DMS79 (cell line): ENCODE measurements at regions not wholly inside any gene's neighbourhood (a gene's known extent, or its start where the extent isn't known, plus 50 kb on each side); places are given as distances from the start of the nearest gene placed in this dataset.

Experiments used
- DNase-seq: peaks from one replicate; lab custom pipeline; 2025; lab: John Stamatoyannopoulos, UW

GRCh38 chr1:5750186-5751162 is 241.8 kb downstream of the NPHP4 start:
- DNase-seq = no peak

- DNase-seq = no peak
Observed at GRCh38 chr1:5748286-5749225, 243.7 kb downstream of the NPHP4 start.

GRCh38 chr1:5747426-5748285 is 244.6 kb downstream of the NPHP4 start:
- no peak for DNase-seq

DNA sequence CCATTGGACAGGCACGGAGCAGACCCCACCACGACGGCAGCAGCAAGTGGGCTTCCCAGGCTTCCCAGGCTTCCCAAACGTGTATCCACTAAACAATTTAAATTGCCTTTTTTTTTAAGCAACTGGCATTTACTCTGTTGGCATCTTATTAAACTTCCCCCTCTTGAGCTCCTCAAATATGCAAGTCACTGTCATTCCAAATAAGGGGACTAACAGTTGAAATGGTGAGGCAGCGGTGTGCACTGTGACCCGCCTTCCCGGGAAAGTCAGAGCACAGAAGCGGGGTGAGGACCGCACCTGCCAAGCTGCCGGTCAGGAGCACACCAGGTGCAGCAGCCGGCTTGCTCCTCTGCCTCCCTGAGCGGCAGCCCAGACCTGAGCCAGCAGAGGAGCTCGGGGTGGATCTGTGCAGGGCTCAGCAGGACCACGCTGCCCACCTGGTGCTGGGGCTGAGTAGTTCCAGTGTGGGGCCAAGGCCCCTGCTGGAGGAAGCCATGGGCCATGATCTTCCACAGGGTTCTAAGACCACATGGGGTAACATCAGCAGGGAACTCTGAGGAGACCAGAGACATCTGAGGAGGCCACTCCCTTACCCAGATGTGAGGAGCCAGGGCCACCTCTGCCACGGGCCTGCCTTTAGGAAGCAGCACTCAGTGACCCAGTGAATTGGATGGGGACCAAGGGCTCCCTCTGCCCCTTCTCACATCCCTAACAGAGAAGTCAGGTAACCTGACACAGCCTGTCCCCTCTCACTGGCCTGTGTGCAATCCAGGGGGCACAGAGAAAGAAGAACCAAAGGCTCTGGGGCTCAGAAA is 245.4 kb downstream of the NPHP4 start:
- peak; percentile 4 for DNase-seq

DNA sequence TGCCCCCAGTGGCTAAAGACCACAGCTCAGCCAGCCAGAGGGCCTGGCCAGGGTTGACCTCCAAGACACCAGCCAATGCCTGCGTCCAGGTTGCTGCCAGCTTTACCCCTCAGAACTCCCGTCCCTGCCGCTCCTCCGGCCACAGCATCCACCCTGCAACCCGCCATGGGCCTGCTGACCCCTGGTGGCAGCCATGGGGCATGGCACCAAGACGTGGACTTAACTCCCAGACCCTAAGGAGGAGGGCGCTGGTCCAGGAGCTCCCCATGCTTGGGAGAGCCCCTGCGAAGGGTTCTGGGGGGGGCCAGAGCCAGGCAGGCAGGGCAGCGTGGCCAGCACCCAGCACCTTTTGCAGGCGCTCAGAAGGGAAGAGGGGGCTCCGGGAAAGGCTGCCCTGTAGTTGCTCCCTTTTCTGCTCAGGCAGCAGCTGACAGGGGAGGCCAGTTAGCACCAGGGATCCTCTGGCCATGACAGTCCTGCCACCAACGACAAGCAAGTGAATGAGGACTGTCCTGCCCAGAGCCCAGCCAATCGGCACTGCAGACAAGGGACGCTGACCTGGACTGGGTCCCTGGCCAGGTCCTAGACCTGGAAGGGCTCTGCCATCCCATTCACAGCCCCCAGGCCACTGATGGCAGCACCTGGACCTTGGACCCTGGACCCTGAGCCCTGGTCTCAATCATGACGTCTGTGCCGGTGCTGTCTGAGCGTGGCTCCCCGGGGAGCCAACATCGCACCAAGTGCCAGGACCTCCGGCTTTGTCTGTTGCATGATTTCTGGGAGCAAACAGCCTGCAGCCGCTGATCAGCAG is 246.2 kb downstream of the NPHP4 start:
- DNase-seq = peak; percentile 18

- DNase-seq = peak; percentile 26
Observed at GRCh38 chr1:5744911-5745799, 247.1 kb downstream of the NPHP4 start.

- DNase-seq = no peak
Observed at GRCh38 chr1:5744341-5744740, 247.9 kb downstream of the NPHP4 start.

GRCh38 chr1:5743435-5744095 is 248.7 kb downstream of the NPHP4 start:
- DNase-seq = no peak

DNA sequence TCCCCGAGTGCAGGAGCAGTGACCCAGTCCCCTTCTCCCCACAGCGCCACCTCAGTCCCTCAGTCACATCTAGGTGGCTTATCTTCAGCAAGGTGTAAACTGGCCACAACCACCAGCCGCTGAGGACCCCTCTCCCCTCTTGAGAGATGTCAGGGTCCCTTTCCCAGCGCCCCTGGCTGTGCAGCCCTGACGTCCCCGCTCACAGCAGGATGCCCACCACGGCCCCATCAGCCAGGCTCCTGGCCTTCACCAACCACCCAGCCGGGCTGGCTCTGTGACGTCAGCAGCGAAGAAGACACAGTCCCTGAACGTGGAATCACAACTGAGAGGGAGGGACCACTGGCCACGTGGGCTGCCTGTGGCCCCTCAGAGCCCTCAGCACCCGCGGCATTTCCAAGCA is 249.4 kb downstream of the NPHP4 start:
- DNase-seq = no peak

GRCh38 chr1:5742032-5742431 is 250.2 kb downstream of the NPHP4 start:
- DNase-seq = no peak

DNA sequence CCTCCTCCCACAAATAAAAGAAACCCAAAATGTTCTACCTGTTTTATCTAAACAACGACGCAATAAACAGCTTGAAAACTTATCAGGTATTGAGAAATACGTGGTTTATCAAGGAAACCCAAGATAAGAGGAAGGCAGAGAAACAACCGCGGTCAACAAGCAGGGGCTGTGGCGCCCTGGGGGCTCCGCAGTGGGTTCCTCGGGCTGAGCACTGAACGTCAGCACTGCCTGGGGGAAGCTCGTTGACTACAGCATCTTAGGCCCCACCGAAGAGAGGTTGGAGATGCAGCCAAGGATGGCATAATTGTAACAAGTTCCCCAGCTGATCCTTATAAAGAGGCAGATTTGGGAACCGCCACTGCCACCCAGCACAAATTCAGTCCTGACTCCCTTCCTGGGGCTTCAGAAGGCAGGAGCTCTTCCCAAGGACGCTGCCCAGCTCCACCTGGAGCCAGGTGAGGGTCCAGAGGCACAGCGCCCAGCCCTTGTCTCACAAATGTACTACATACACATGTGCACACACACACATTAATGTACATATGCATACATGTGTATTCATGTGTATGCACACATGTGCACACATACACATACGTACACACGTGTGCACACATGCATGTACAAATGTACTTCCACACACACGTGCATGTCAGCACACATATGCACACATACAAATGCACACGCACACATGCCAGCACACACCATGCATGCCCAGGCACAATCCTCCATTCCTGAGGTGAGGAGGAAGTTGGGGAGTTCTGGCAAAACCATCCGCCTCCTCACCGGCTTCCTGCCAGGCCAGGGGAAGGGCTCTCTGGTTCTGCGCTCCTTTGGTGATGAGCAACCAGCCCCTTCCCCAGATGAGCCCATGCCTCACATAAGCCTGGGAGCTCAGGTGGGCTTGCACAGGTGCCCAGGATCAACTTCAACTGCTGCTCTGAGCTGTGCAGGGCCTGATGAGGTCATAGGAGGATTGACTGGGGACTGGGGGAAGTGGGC is 251.1 kb downstream of the NPHP4 start:
- no peak for DNase-seq

DNA sequence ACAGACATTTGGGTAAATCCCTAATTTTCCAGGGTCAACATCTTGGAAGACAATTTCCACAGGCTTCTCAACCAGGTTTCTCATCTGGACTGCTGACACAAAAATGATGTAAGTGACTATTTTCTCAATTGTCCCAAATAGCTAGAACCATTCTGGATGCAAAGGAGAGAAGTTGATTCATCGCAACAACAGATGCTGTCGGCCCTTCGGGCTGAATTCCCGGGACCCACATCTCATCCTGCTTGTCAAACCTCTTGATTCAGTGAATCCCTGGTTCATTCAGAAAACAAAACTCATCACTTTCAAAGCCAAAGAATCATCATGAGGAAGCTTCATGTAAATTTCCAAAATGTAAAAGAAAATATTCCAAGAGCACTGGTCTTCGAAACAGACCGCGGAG is 251.8 kb downstream of the NPHP4 start:
- DNase-seq = no peak

DNA sequence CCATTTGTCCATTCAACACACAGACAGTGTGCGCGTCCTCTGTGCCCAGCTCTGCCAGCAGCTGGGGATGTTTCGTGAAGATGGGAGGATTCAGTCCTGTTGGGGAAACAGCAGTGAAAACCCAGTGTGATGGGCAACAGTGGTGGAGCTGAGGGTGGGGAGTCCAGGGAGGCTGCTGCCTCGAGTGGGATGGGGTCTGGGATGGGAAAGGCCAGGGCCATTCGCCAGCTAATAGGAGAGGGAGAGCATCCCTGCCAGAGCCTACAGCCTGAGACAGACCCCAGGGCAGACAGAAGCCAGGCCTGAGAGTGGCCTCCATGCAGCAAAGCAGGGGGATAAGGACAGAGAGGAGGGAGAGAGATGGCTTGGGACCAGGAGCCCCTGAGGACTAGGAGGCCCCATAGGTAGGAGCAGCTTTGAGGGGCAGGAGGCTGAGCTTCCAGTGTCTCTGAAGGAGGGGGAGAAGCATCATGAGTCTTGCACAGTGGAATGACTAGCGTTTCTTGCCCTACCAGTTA is 252.6 kb downstream of the NPHP4 start:
- DNase-seq = no peak

DNA sequence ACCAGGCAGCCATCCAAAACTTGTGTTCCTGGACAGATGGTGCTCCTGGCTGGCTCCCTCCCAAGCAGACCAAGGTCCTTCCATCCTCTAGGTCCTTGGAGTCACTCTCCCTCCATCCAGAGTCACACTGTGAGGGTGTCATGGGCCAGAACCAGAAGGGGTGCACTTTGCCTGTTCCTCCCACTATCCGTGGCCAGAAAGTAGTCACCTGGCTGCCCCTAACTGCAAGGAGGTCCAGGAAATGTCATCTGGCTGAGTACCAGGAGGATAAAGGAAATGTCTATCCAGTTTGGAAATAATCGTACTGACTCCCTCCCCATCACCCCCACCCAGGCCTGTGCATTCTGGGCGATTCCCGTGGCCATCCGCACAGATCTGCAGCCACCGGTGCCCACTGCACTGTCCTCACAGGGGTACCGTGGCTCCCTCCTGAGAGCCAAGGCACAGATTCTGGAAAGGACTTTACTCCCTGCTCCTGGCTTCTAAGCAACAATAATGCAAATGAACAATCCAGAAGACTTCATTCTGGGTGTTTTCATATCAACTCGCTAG is 253.2 kb downstream of the NPHP4 start:
- no peak for DNase-seq

- DNase-seq = no peak
Observed at GRCh38 chr1:5737081-5737480, 255.1 kb downstream of the NPHP4 start.

DNA sequence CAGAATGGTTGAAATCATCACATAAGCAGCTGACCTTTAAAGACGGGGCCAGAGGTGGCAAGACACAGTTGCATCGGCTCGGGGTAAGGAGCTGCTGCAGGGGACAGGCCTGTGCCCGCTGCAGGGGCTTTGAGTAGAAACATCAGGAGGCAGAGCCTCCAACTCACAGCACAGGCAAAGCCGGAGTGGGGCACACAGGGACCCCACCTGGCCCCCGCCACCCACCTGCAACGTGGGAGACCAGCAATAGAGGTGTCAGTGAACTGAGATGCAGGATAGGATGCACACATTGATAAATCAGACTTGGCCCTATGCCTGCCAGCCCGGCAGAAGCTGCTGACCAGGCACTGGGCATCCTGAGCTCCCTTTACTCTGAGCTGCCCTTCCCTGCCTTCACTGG is 257.2 kb downstream of the NPHP4 start:
- no peak for DNase-seq

DNA sequence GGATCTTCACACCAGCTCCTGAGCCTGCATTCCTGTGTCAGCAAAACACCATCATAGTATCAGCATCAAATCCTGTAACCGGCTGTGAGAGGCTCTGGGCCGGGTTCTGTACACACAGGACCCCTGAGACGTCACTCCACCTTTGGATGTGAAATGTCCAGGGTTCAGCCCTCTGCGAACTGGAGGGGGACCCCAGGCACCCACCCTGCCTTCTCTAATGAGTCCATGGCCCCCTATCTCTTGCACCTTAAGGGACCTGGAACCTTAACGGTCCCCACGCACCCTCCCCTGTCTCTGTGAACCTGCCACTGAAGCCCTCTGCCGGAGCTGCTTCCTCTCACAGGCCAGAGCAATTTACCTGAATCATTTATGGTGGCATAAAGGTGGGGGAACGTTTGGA is 257.8 kb downstream of the NPHP4 start:
- DNase-seq = no peak
